HFF-Myc (cell line): ENCODE measurements at regions not wholly inside any gene's neighbourhood (a gene's known extent, or its start where the extent isn't known, plus 50 kb on each side); places are given as distances from the start of the nearest gene placed in this dataset.

Experiments used
- DNase-seq: peaks from one replicate; pipeline ENCODE4 v3.0.0-alpha.2; 2011; ENCODE audit warnings: low read depth; ENCODE audit errors: extremely low read depth
- H3K4me3 ChIP-seq: replicated peaks from 2 replicates; pipeline ENCODE4 v1.5.1; 2011; ENCODE audit warnings: low read depth, mild to moderate bottlenecking, control low read depth, low read length
- CTCF ChIP-seq: IDR thresholded peaks from 2 replicates; pipeline ENCODE4 v1.5.1; 2012; ENCODE audit warnings: mild to moderate bottlenecking, low read depth, low read length, control low read depth; ENCODE audit errors: missing control alignments

- H3K4me3 ChIP-seq, result no peak overlapping the region
- DNase-seq, result no peak
- TF ChIP-seq CTCF, result no peak
Measured at GRCh38 chr6:121858986-121859385, 423.5 kb downstream of the GJA1 start.

- H3K4me3 ChIP-seq, result no peak overlapping the region
- TF ChIP-seq CTCF, result no peak
- DNase-seq, result no peak
Measured at GRCh38 chr6:121865811-121866210, 430.4 kb downstream of the GJA1 start.

GRCh38 chr6:121867095-121867494 lies 431.6 kb downstream of the GJA1 start:
- no peak for TF ChIP-seq CTCF
- H3K4me3 ChIP-seq, result no peak overlapping the region
- DNase-seq, result no peak

- no peak for DNase-seq
- no peak for TF ChIP-seq CTCF
- H3K4me3 ChIP-seq, result no peak overlapping the region
Measured at GRCh38 chr6:121868206-121868605, 432.8 kb downstream of the GJA1 start.

- no peak for TF ChIP-seq CTCF
- no peak for DNase-seq
- H3K4me3 ChIP-seq, result no peak overlapping the region
Measured at GRCh38 chr6:121873595-121873994, 438.1 kb downstream of the GJA1 start.

GRCh38 chr6:121876721-121877120 lies 441.3 kb downstream of the GJA1 start:
- no peak for DNase-seq
- no peak overlapping the region for H3K4me3 ChIP-seq
- TF ChIP-seq CTCF, result no peak

- no peak for DNase-seq
- no peak overlapping the region for H3K4me3 ChIP-seq
- TF ChIP-seq CTCF, result no peak
Measured at GRCh38 chr6:121879149-121879548, 443.7 kb downstream of the GJA1 start.
